GM23338 (cell line): ENCODE measurements at regions not wholly inside any gene's neighbourhood (a gene's known extent, or its start where the extent isn't known, plus 50 kb on each side); places are given as distances from the start of the nearest gene placed in this dataset.

Experiments
- ATAC-seq: fragments of 200-7000 bp; cut with Tn5 transposase; 3 replicates; pipeline ENCODE4 v1.9.1; 2020
- DNase-seq: peaks from one replicate; pipeline ENCODE4 v3.0.0-alpha.2; 2015; ENCODE audit warnings: low spot score
- H2AFZ ChIP-seq: fragments of 200-600 bp; sonication (generic); 2 replicates; pipeline ENCODE4 v1.8.0; 2016; ENCODE audit warnings: antibody characterized with exemption, mild to moderate bottlenecking, moderate library complexity
- H3F3A ChIP-seq: fragments of 200-600 bp; sonication (generic); replicated peaks from 2 replicates; pipeline ENCODE4 v1.8.0; 2017; ENCODE audit warnings: antibody characterized with exemption, mixed run types, low read depth
- H3K27ac ChIP-seq: fragments of 200-600 bp; sonication (generic); 2 replicates; pipeline ENCODE4 v1.6.1; 2016; ENCODE audit warnings: low read depth
- H3K27me3 ChIP-seq: fragments of 200-600 bp; sonication (generic); 2 replicates; pipeline ENCODE4 v1.8.0; 2016; ENCODE audit warnings: mild to moderate bottlenecking, mixed run types, moderate library complexity; ENCODE audit not compliant: insufficient read depth
- H3K36me3 ChIP-seq: fragments of 200-600 bp; sonication (generic); 2 replicates; pipeline ENCODE4 v1.8.0; 2016; ENCODE audit warnings: mild to moderate bottlenecking; ENCODE audit not compliant: insufficient read depth
- H3K4me1 ChIP-seq: fragments of 200-600 bp; sonication (generic); 2 replicates; pipeline ENCODE4 v1.8.0; 2016; ENCODE audit warnings: mild to moderate bottlenecking, moderate library complexity; ENCODE audit not compliant: insufficient read depth
- H3K4me2 ChIP-seq: fragments of 200-600 bp; sonication (generic); 2 replicates; pipeline ENCODE4 v1.7.1; 2017; ENCODE audit warnings: mixed run types
- H3K4me3 ChIP-seq: fragments of 200-600 bp; sonication (generic); 2 replicates; pipeline ENCODE4 v1.6.1; 2016; ENCODE audit warnings: mixed run types
- H3K79me2 ChIP-seq: fragments of 200-600 bp; sonication (generic); replicated peaks from 2 replicates; pipeline ENCODE4 v1.8.0; 2017; ENCODE audit warnings: mild to moderate bottlenecking; ENCODE audit not compliant: insufficient read depth
- H3K9me2 ChIP-seq: fragments of 200-600 bp; sonication (generic); 2 replicates; pipeline ENCODE4 v1.8.0; 2017; ENCODE audit not compliant: insufficient read depth
- H4K20me1 ChIP-seq: fragments of 200-600 bp; sonication (generic); replicated peaks from 2 replicates; pipeline ENCODE4 v1.8.0; 2017; ENCODE audit warnings: mild to moderate bottlenecking; ENCODE audit not compliant: insufficient read depth
- H3K27ac Mint-ChIP-seq: 2 replicates; pipeline ENCODE4 v1.8.0; 2020; ENCODE audit warnings: inconsistent platforms, mild to moderate bottlenecking, moderate library complexity, mixed read lengths
- H3K27me3 Mint-ChIP-seq: 3 replicates; pipeline ENCODE4 v1.8.0; 2022; ENCODE audit warnings: low read depth, mild to moderate bottlenecking, moderate library complexity, mixed read lengths, inconsistent platforms; ENCODE audit not compliant: insufficient read depth, poor library complexity
- H3K36me3 Mint-ChIP-seq: 3 replicates; pipeline ENCODE4 v1.8.0; 2021; ENCODE audit warnings: low read depth, mild to moderate bottlenecking, inconsistent platforms, moderate library complexity, mixed read lengths
- H3K4me1 Mint-ChIP-seq: 3 replicates; pipeline ENCODE4 v1.8.0; 2020; ENCODE audit warnings: mild to moderate bottlenecking, inconsistent platforms, mixed read lengths
- H3K4me3 Mint-ChIP-seq: 3 replicates; pipeline ENCODE4 v1.8.0; 2021; ENCODE audit warnings: moderate library complexity, mild to moderate bottlenecking, inconsistent platforms, mixed read lengths
- H3K9me3 Mint-ChIP-seq: 3 replicates; pipeline ENCODE4 v1.8.0; 2020; ENCODE audit warnings: moderate library complexity, mild to moderate bottlenecking, inconsistent platforms, mixed read lengths
- CREB1 ChIP-seq: fragments of 250-450 bp; sonication (Bioruptor Pico); IDR thresholded peaks from 2 replicates; pipeline ENCODE4 v1.5.0; 2020; ENCODE audit warnings: low read depth, mild to moderate bottlenecking, moderate library complexity
- CTCF ChIP-seq, 2 experiments: fragments of 200-600 bp in 1 of 2; sonication (generic) in 1 of 2; conservative IDR thresholded peaks; 2 replicates each; pipeline versions ENCODE4 v1.5.1 to v1.6.1; 2016 to 2017; ENCODE audit warnings: antibody characterized with exemption in 2 of 2, low read depth in 2 of 2, mild to moderate bottlenecking in 2 of 2, moderate library complexity in 1 of 2
- ETS1 ChIP-seq: IDR thresholded peaks from 2 replicates; pipeline ENCODE4 v1.6.1; 2016; ENCODE audit warnings: antibody characterized with exemption
- EZH2 ChIP-seq: fragments of 200-600 bp; sonication (generic); IDR thresholded peaks from one replicate; pipeline ENCODE4 v1.8.0; 2017; ENCODE audit warnings: antibody characterized with exemption, mild to moderate bottlenecking, low read depth; ENCODE audit not compliant: unreplicated experiment
- EZH2phosphoT487 ChIP-seq: fragments of 200-600 bp; sonication (generic); IDR thresholded peaks from one replicate; pipeline ENCODE4 v1.8.1; 2018; ENCODE audit warnings: antibody characterized with exemption; ENCODE audit not compliant: unreplicated experiment
- JUNB ChIP-seq: IDR thresholded peaks from one replicate; pipeline ENCODE4 v1.6.1; 2016; ENCODE audit warnings: antibody characterized with exemption; ENCODE audit not compliant: unreplicated experiment
- NANOG ChIP-seq: IDR thresholded peaks from 2 replicates; pipeline ENCODE4 v1.6.1; 2016; ENCODE audit warnings: antibody characterized with exemption, borderline replicate concordance
- POLR2AphosphoS5 ChIP-seq: IDR thresholded peaks from 2 replicates; pipeline ENCODE4 v1.6.1; 2016; ENCODE audit warnings: antibody characterized with exemption, low read depth
- STAT1 ChIP-seq: IDR thresholded peaks from one replicate; pipeline ENCODE4 v1.6.1; 2016; ENCODE audit warnings: antibody characterized with exemption; ENCODE audit not compliant: unreplicated experiment
- ZNF114 ChIP-seq: fragments of 250-450 bp; sonication (Bioruptor Pico); IDR thresholded peaks from 2 replicates; pipeline ENCODE4 v1.5.0; 2020; ENCODE audit warnings: mild to moderate bottlenecking, moderate library complexity
- ZNF331 ChIP-seq: fragments of 250-450 bp; sonication (Bioruptor Pico); IDR thresholded peaks from 2 replicates; pipeline ENCODE4 v1.5.0; 2020; ENCODE audit warnings: low read depth, mild to moderate bottlenecking, moderate library complexity
- TF ChIP-seq, protein P1 (sequence below): IDR thresholded peaks from one replicate; pipeline ENCODE4 v1.6.1; 2018; ENCODE audit warnings: antibody characterized with exemption; ENCODE audit not compliant: unreplicated experiment
- TF ChIP-seq, protein P2 (sequence below): fragments of 250-450 bp; sonication (Bioruptor Pico); IDR thresholded peaks from 2 replicates; pipeline ENCODE4 v1.5.0; 2020; ENCODE audit warnings: mild to moderate bottlenecking, moderate library complexity

GRCh38 chr2:176592216-176592615, 323.0 kb downstream of the MTX2 start:
- Histone ChIP-seq H3K27me3 (no peaks in the 10 kb centered on the region), H3K27ac (no peak overlapping the region), H2AFZ (no peak overlapping the region), H3K79me2 (no peaks in the 10 kb centered on the region), H3K4me1 (peaks cover 5% of the 10 kb centered on the region; the same call in 1 of the 2 replicates), H3K36me3 (no peaks in the 10 kb centered on the region), H4K20me1 (no peaks in the 10 kb centered on the region), H3K4me3 (no peak overlapping the region), H3K4me2 (no peak overlapping the region), H3F3A (no peaks in the 10 kb centered on the region), H3K9me2 (no peaks in the 10 kb centered on the region; the same call in 1 of the 2 replicates)
- Mint-ChIP-seq H3K4me1 (no peaks in the 10 kb centered on the region; the same call in 2 of the 3 replicates), H3K27ac (no peak overlapping the region), H3K9me3 (no peaks in the 10 kb centered on the region), H3K27me3 (no peaks in the 10 kb centered on the region), H3K36me3 (no peaks in the 10 kb centered on the region), H3K4me3 (no peak overlapping the region)
- no peak for ATAC-seq
- DNase-seq: no peak
- TF ChIP-seq STAT1 (no peak), CREB1 (CRISPR knock-in tag) (no peak), JUNB (no peak), ZNF114 (CRISPR knock-in tag) (no peak), POLR2AphosphoS5 (no peak), CTCF (conservative IDR thresholded peaks at IDR 0.05; ENCODE audit: low read depth in 2 of 2) (no peak), ETS1 (no peak), ZNF331 (no peak), NANOG (no peak), EZH2 (no peak), EZH2phosphoT487 (no peak)
- TF ChIP-seq, protein P1, sequence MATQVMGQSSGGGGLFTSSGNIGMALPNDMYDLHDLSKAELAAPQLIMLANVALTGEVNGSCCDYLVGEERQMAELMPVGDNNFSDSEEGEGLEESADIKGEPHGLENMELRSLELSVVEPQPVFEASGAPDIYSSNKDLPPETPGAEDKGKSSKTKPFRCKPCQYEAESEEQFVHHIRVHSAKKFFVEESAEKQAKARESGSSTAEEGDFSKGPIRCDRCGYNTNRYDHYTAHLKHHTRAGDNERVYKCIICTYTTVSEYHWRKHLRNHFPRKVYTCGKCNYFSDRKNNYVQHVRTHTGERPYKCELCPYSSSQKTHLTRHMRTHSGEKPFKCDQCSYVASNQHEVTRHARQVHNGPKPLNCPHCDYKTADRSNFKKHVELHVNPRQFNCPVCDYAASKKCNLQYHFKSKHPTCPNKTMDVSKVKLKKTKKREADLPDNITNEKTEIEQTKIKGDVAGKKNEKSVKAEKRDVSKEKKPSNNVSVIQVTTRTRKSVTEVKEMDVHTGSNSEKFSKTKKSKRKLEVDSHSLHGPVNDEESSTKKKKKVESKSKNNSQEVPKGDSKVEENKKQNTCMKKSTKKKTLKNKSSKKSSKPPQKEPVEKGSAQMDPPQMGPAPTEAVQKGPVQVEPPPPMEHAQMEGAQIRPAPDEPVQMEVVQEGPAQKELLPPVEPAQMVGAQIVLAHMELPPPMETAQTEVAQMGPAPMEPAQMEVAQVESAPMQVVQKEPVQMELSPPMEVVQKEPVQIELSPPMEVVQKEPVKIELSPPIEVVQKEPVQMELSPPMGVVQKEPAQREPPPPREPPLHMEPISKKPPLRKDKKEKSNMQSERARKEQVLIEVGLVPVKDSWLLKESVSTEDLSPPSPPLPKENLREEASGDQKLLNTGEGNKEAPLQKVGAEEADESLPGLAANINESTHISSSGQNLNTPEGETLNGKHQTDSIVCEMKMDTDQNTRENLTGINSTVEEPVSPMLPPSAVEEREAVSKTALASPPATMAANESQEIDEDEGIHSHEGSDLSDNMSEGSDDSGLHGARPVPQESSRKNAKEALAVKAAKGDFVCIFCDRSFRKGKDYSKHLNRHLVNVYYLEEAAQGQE: no peak
- TF ChIP-seq, protein P2, sequence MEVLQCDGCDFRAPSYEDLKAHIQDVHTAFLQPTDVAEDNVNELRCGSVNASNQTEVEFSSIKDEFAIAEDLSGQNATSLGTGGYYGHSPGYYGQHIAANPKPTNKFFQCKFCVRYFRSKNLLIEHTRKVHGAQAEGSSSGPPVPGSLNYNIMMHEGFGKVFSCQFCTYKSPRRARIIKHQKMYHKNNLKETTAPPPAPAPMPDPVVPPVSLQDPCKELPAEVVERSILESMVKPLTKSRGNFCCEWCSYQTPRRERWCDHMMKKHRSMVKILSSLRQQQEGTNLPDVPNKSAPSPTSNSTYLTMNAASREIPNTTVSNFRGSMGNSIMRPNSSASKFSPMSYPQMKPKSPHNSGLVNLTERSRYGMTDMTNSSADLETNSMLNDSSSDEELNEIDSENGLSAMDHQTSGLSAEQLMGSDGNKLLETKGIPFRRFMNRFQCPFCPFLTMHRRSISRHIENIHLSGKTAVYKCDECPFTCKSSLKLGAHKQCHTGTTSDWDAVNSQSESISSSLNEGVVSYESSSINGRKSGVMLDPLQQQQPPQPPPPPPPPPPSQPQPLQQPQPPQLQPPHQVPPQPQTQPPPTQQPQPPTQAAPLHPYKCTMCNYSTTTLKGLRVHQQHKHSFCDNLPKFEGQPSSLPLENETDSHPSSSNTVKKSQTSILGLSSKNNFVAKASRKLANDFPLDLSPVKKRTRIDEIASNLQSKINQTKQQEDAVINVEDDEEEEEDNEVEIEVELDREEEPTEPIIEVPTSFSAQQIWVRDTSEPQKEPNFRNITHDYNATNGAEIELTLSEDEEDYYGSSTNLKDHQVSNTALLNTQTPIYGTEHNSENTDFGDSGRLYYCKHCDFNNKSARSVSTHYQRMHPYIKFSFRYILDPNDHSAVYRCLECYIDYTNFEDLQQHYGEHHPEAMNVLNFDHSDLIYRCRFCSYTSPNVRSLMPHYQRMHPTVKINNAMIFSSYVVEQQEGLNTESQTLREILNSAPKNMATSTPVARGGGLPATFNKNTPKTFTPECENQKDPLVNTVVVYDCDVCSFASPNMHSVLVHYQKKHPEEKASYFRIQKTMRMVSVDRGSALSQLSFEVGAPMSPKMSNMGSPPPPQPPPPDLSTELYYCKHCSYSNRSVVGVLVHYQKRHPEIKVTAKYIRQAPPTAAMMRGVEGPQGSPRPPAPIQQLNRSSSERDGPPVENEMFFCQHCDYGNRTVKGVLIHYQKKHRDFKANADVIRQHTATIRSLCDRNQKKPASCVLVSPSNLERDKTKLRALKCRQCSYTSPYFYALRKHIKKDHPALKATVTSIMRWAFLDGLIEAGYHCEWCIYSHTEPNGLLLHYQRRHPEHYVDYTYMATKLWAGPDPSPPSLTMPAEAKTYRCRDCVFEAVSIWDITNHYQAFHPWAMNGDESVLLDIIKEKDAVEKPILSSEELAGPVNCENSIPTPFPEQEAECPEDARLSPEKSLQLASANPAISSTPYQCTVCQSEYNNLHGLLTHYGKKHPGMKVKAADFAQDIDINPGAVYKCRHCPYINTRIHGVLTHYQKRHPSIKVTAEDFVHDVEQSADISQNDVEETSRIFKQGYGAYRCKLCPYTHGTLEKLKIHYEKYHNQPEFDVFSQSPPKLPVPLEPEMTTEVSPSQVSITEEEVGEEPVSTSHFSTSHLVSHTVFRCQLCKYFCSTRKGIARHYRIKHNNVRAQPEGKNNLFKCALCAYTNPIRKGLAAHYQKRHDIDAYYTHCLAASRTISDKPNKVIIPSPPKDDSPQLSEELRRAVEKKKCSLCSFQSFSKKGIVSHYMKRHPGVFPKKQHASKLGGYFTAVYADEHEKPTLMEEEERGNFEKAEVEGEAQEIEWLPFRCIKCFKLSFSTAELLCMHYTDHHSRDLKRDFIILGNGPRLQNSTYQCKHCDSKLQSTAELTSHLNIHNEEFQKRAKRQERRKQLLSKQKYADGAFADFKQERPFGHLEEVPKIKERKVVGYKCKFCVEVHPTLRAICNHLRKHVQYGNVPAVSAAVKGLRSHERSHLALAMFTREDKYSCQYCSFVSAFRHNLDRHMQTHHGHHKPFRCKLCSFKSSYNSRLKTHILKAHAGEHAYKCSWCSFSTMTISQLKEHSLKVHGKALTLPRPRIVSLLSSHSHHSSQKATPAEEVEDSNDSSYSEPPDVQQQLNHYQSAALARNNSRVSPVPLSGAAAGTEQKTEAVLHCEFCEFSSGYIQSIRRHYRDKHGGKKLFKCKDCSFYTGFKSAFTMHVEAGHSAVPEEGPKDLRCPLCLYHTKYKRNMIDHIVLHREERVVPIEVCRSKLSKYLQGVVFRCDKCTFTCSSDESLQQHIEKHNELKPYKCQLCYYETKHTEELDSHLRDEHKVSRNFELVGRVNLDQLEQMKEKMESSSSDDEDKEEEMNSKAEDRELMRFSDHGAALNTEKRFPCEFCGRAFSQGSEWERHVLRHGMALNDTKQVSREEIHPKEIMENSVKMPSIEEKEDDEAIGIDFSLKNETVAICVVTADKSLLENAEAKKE (CRISPR knock-in tag): no peak
